MCF 10A (cell line): ENCODE measurements at regions not wholly inside any gene's neighbourhood (a gene's known extent, or its start where the extent isn't known, plus 50 kb on each side); places are given as distances from the start of the nearest gene placed in this dataset.

Source experiments
- BruUV-seq: library from RNA; stranded (reverse); fragments of 400-500 nt; replicated peaks from 2 replicates; lab custom pipeline; 2021; lab: Mats Ljungman, UMichigan
- CTCF ChIA-PET: fragments of 300-600 bp; sonication (Branson Sonifier 250); formaldehyde crosslinking; extraction: SDS; loops from one replicate; lab custom pipeline; 2021; ENCODE audit warnings: antibody characterized with exemption, inconsistent platforms; lab: Yijun Ruan, JAX
- POLR2A ChIA-PET: fragments of 300-600, 350-650 bp; sonication (Branson Sonifier 250); formaldehyde crosslinking; extraction: SDS; loops from one replicate; lab custom pipeline; 2020; ENCODE audit warnings: antibody characterized with exemption, inconsistent platforms; lab: Yijun Ruan, JAX
- DNase-seq: peaks from one replicate; pipeline ENCODE4 v3.0.0-alpha.2; 2018; ENCODE audit not compliant: unreplicated experiment
- H3K27ac Mint-ChIP-seq: one replicate; pipeline ENCODE4 v1.8.0; 2022; ENCODE audit warnings: mild to moderate bottlenecking, low read depth, mixed read lengths; ENCODE audit not compliant: unreplicated experiment
- H3K27me3 Mint-ChIP-seq: one replicate; pipeline ENCODE4 v1.8.0; 2022; ENCODE audit warnings: mixed read lengths; ENCODE audit not compliant: insufficient read depth, unreplicated experiment
- H3K36me3 Mint-ChIP-seq: one replicate; pipeline ENCODE4 v1.8.0; 2022; ENCODE audit warnings: mild to moderate bottlenecking, moderate library complexity, mixed read lengths; ENCODE audit not compliant: insufficient read depth, unreplicated experiment
- H3K4me1 Mint-ChIP-seq: one replicate; pipeline ENCODE4 v1.8.0; 2022; ENCODE audit warnings: mixed read lengths; ENCODE audit not compliant: insufficient read depth, unreplicated experiment
- H3K4me3 Mint-ChIP-seq: one replicate; pipeline ENCODE4 v1.8.0; 2022; ENCODE audit warnings: mild to moderate bottlenecking, moderate library complexity, mixed read lengths; ENCODE audit not compliant: unreplicated experiment
- H3K9me3 Mint-ChIP-seq: one replicate; pipeline ENCODE4 v1.8.0; 2022; ENCODE audit warnings: mixed read lengths; ENCODE audit not compliant: unreplicated experiment
- intact Hi-C: fragments of 100-400 bp; cut with micrococcal nuclease; formaldehyde crosslinking; loops from 2 replicates; pipeline ENCODE4 v1.14.1; 2022
- TF ChIP-seq, protein P1 (sequence below): fragments of 200-600 bp; IDR thresholded peaks from one replicate; pipeline ENCODE4 v1.8.0; 2022; ENCODE audit warnings: antibody characterized with exemption, mild to moderate bottlenecking; ENCODE audit not compliant: unreplicated experiment

DNA sequence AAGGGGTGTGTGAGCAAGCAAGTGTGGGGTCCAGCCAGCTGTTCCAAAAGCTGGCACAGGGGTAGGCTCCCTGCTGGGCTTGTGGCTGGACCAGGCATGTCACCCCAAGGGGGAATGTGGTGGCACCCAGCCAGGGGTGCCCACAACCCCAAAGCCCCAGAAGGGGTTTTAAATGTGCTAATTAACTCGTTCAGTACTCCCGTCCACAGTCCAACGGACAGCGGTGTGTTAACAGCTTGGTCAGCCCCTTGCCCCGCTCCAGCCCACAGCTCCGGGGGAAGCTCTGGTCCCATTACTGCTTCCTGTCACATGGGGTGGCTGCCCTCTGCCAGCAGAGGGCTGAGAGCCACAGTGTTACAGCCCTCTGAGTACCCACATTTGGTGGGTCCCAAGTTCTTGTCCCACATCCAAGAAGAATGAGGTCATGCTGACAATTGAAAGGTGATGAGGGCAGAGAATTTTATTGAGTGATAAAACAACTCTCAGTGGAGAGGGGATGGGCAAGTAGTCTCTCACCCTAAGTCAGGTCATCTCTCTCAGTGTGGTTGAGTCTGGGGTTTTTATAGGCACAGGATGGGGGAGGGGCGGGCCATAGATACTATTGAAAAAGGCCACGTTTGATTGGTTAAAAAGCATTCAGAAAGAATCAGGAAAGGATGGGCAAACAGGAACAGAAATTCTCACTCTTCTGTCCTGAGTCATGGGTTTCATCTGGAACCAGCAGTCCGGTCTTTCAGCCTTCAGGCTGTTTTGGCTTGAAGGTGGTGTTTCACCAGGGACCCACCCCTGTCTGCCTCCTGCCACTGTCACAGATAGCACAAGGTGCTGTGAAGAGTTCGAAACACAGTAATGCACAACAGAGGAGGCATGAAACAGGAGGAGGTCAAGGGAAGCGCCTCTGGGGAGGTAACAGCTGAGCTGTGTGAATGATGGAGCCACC is 238.5 kb downstream of the NFATC2 start:
- Mint-ChIP-seq H3K4me3 (no peak overlapping the region), H3K27me3 (no peaks in the 10 kb centered on the region), H3K4me1 (no peaks in the 10 kb centered on the region), H3K27ac (no peak overlapping the region), H3K36me3 (no peaks in the 10 kb centered on the region), H3K9me3 (no peaks in the 10 kb centered on the region)
- intact Hi-C loops: no loop called here
- DNase-seq: no peak
- CTCF ChIA-PET: interaction anchor here (1.1 to 13.7 kb wide), 7 partner anchors 11 to 315 kb away, joined by 3 to 810 read pairs (median 39); partner anchors contain the start of gene KCNG1
- no TSS peak for BruUV-seq
- TF ChIP-seq, protein P1, sequence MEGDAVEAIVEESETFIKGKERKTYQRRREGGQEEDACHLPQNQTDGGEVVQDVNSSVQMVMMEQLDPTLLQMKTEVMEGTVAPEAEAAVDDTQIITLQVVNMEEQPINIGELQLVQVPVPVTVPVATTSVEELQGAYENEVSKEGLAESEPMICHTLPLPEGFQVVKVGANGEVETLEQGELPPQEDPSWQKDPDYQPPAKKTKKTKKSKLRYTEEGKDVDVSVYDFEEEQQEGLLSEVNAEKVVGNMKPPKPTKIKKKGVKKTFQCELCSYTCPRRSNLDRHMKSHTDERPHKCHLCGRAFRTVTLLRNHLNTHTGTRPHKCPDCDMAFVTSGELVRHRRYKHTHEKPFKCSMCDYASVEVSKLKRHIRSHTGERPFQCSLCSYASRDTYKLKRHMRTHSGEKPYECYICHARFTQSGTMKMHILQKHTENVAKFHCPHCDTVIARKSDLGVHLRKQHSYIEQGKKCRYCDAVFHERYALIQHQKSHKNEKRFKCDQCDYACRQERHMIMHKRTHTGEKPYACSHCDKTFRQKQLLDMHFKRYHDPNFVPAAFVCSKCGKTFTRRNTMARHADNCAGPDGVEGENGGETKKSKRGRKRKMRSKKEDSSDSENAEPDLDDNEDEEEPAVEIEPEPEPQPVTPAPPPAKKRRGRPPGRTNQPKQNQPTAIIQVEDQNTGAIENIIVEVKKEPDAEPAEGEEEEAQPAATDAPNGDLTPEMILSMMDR: no peak
- POLR2A ChIA-PET: interaction anchor here (0.6 to 6.3 kb wide), 3 partner anchors 8 to 312 kb away, joined by 3 to 50 read pairs (median 5); no protein-coding TSS in a partner anchor

DNA sequence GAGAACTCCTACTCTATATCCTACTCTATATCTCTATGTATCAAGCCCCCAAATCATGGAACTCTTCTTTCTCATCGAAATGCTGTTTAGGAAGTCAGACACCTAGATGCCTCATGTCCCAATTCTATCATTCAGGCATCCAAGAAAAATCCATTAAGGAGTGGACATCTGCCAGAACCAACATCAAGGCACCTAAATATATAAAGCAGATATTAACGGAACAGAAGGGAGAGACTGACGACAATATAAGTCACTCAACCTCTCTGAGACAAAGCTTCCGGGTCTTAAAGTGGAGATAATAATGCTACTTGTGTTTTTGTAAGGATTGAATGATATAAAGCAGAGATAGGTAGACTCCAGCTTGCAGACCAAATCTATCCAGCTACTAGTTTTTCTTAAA is 241.5 kb downstream of the NFATC2 start:
- no peak for DNase-seq
- POLR2A ChIA-PET: interaction anchor here (0.6 to 1.7 kb wide), 4 partner anchors 130 to 318 kb away, joined by 3 to 5 read pairs (median 3); no protein-coding TSS in a partner anchor
- Mint-ChIP-seq H3K36me3 (no peaks in the 10 kb centered on the region), H3K27ac (no peak overlapping the region), H3K9me3 (no peaks in the 10 kb centered on the region), H3K4me3 (no peak overlapping the region), H3K4me1 (no peaks in the 10 kb centered on the region), H3K27me3 (no peaks in the 10 kb centered on the region)
- intact Hi-C loops: no loop called here
- TF ChIP-seq, protein P1: no peak
- CTCF ChIA-PET: interaction anchor here (0.5 to 13.7 kb wide), 8 partner anchors 9 to 320 kb away, joined by 3 to 810 read pairs (median 4); no protein-coding TSS in a partner anchor
- no TSS peak for BruUV-seq

GRCh38 chr20:51300104-51300503 is 242.4 kb downstream of the NFATC2 start:
- Mint-ChIP-seq H3K27me3 (no peaks in the 10 kb centered on the region), H3K36me3 (no peaks in the 10 kb centered on the region), H3K4me1 (no peaks in the 10 kb centered on the region), H3K4me3 (no peak overlapping the region), H3K9me3 (no peaks in the 10 kb centered on the region), H3K27ac (no peak overlapping the region)
- TF ChIP-seq, protein P1: no peak
- ChIA-PET CTCF (interaction anchor here (0.6 to 13.7 kb wide), 7 partner anchors 9 to 369 kb away, joined by 3 to 810 read pairs (median 3); partner anchors contain the start of gene ADNP), POLR2A (interaction anchor here (0.6 to 0.7 kb wide), 3 partner anchors 49 to 321 kb away, joined by 3 read pairs; no protein-coding TSS in a partner anchor)
- BruUV-seq: no TSS peak
- intact Hi-C loops: no loop called here
- DNase-seq: no peak

DNA sequence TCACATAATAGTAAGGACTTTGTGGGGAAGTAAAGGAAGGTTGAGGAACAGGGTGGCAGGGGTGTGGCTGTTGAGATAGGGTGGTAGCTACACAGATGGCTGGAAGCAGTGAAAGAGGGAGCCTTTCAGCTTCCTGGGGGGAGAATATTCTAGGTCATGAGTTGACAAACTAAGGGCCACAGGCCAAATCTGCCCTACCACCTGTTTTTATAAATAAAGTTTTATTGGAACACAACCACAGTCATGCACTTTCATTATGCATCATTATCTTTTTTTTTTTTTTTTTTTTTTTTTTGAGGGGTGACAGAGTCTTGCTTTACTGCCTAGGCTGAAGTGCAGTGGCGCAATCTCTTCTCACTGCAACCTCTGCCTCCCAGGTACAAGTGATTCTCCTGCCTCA is 243.1 kb downstream of the NFATC2 start:
- CTCF ChIA-PET: interaction anchor here (0.6 to 13.7 kb wide), 8 partner anchors 8 to 831 kb away, joined by 3 to 810 read pairs (median 3); no protein-coding TSS in a partner anchor
- Mint-ChIP-seq H3K9me3 (no peaks in the 10 kb centered on the region), H3K36me3 (no peaks in the 10 kb centered on the region), H3K4me3 (no peak overlapping the region), H3K27me3 (no peaks in the 10 kb centered on the region), H3K27ac (no peak overlapping the region), H3K4me1 (no peaks in the 10 kb centered on the region)
- TF ChIP-seq, protein P1: no peak
- BruUV-seq: no TSS peak
- no peak for DNase-seq
- intact Hi-C loops: no loop called here
- POLR2A ChIA-PET: no interaction called here
